ENCODE measurements at regions not wholly inside any gene's neighbourhood (a gene's known extent, or its start where the extent isn't known, plus 50 kb on each side); places are given as distances from the start of the nearest gene placed in this dataset.
"Not testable (repeated sequence)": the region's sequence is repeated elsewhere in the genome, so short reads cannot be mapped to it uniquely, and the experiment has no call there.

- no peaks in the 10 kb centered on the region for H3K27me3 ChIP-seq
- no peak for DNase-seq
- WGBS, 5 donors: 30 to 43% (median 33%) methylated on average over 2 of the region's 2 CpGs
- H3K27ac ChIP-seq: no peak overlapping the region
- intact Hi-C loops (cut with DNase I; ENCODE audit: low total_unique reads): no loop called here
- TF ChIP-seq POLR2A (IDR thresholded peaks at IDR 0.05) (no peak), EP300 (IDR thresholded peaks at IDR 0.05) (no peak), POLR2AphosphoS5 (IDR thresholded peaks at IDR 0.05) (no peak)
- TF ChIP-seq, protein P1, sequence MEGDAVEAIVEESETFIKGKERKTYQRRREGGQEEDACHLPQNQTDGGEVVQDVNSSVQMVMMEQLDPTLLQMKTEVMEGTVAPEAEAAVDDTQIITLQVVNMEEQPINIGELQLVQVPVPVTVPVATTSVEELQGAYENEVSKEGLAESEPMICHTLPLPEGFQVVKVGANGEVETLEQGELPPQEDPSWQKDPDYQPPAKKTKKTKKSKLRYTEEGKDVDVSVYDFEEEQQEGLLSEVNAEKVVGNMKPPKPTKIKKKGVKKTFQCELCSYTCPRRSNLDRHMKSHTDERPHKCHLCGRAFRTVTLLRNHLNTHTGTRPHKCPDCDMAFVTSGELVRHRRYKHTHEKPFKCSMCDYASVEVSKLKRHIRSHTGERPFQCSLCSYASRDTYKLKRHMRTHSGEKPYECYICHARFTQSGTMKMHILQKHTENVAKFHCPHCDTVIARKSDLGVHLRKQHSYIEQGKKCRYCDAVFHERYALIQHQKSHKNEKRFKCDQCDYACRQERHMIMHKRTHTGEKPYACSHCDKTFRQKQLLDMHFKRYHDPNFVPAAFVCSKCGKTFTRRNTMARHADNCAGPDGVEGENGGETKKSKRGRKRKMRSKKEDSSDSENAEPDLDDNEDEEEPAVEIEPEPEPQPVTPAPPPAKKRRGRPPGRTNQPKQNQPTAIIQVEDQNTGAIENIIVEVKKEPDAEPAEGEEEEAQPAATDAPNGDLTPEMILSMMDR (IDR thresholded peaks at IDR 0.05): no peak
- H3K9me3 ChIP-seq: peaks cover 0 to 5% (median 0%) of the 10 kb centered on the region in 4 donors
- H3K4me3 ChIP-seq: no peak overlapping the region
- H3K36me3 ChIP-seq: no peaks in the 10 kb centered on the region
- H3K4me1 ChIP-seq: no peaks in the 10 kb centered on the region
Observed at GRCh38 chr17:27038676-27039075, 255.2 kb upstream of the WSB1 start.

- H3K36me3 ChIP-seq; H3K9me3 ChIP-seq; H3K27me3 ChIP-seq; H3K4me1 ChIP-seq; H3K27ac ChIP-seq; intact Hi-C loops (cut with DNase I; ENCODE audit: low total_unique reads); DNase-seq; H3K4me3 ChIP-seq: not testable (repeated sequence)
- 77 to 82% (median 80%) methylated on average over 10 to 12 of the region's 12 CpGs for WGBS, 5 donors
Observed at GRCh38 chr17:27045039-27045438, 248.9 kb upstream of the WSB1 start.

DNA sequence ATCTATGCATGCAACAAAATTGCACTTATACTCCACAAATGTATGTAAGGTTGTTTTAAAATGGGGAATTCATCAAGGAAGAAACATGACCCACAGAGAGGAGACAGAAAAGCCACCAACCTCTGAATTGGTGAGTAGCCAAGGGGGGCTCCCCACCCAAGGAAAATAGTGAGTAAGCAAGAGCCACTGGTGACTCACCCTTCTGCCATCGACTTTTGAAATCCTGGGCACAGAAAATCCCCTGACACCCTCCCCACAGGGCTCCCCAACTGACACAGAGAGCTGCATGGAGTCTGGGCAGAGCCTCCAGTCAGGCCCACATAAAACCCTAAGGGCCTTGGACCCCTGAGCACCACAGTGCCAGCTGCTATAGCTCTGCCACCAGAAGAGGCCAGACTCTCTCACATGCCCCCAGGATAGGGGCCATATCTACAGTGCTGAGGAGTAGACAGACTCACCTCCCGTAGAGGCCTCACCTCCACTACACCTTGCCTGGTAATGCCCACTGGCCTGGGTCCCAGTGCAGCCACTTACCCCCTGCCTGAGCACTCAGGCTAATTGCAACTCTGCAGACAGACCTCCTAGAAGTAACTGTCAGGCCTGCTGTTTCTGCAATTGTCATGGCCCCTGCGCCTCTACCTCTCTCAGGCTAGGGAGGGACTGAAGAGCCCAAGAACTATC, 244.7 kb upstream of the WSB1 start:
- no peak for TF ChIP-seq POLR2A (IDR thresholded peaks at IDR 0.05)
- TF ChIP-seq, protein P1 (IDR thresholded peaks at IDR 0.05): no peak
- no peak for TF ChIP-seq POLR2AphosphoS5 (IDR thresholded peaks at IDR 0.05)
- TF ChIP-seq EP300 (IDR thresholded peaks at IDR 0.05): no peak
- Histone ChIP-seq H3K4me3 (no peak overlapping the region), H3K27ac (no peak overlapping the region), H3K27me3 (peaks cover 0 to 4% (median 0%) of the 10 kb centered on the region in 3 donors), H3K4me1 (no peaks in the 10 kb centered on the region), H3K9me3 (peaks cover 0 to 35% (median 13%) of the 10 kb centered on the region in 4 donors), H3K36me3 (no peaks in the 10 kb centered on the region)
- no peak for DNase-seq
- WGBS, 5 donors: 44 to 62% (median 53%) methylated on average over 2 to 3 of the region's 3 CpGs
- intact Hi-C loops (cut with DNase I; ENCODE audit: low total_unique reads): no loop called here

GRCh38 chr17:27065588-27065987, 228.3 kb upstream of the WSB1 start:
- no peak overlapping the region for H3K4me3 ChIP-seq
- H3K9me3 ChIP-seq: no peaks in the 10 kb centered on the region
- TF ChIP-seq POLR2AphosphoS5 (IDR thresholded peaks at IDR 0.05): no peak
- TF ChIP-seq POLR2A (IDR thresholded peaks at IDR 0.05): no peak
- no peak for TF ChIP-seq EP300 (IDR thresholded peaks at IDR 0.05)
- TF ChIP-seq, protein P1 (IDR thresholded peaks at IDR 0.05): no peak
- intact Hi-C loops (cut with DNase I; ENCODE audit: low total_unique reads): no loop called here
- no peaks in the 10 kb centered on the region for H3K36me3 ChIP-seq
- no peaks in the 10 kb centered on the region for H3K4me1 ChIP-seq
- H3K27ac ChIP-seq: no peak overlapping the region
- WGBS, 5 donors: 62 to 74% (median 71%) methylated on average over 4 of the region's 4 CpGs
- H3K27me3 ChIP-seq: peaks cover 0 to 4% (median 0%) of the 10 kb centered on the region in 3 donors
- DNase-seq: no peak

DNA sequence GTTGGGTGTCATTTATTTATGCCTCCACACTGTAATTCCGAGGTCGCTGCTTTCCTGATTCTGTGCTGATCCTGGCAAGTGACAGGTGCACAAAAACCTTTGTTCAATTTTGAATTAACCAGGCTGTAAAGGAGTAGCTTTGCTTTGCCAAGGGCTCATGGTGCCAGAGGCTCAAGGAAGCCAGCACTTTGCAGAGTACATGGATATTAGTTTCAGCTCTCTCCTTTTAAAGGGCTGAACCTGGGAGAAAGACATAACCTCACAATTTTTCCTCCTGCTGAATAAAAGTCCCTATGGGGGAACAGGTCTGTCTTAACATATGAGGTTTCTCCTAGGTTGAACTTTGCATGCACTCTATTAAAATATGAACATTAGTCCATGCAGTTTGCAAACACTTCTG, 227.6 kb upstream of the WSB1 start:
- Histone ChIP-seq H3K9me3 (no peaks in the 10 kb centered on the region), H3K4me3 (no peak overlapping the region), H3K27ac (no peak overlapping the region), H3K27me3 (peaks cover 0 to 4% (median 0%) of the 10 kb centered on the region in 3 donors), H3K36me3 (no peaks in the 10 kb centered on the region), H3K4me1 (no peaks in the 10 kb centered on the region)
- intact Hi-C loops (cut with DNase I; ENCODE audit: low total_unique reads): no loop called here
- WGBS, 5 donors: 37 to 55% (median 49%) methylated on average over 2 of the region's 2 CpGs
- no peak for TF ChIP-seq EP300 (IDR thresholded peaks at IDR 0.05)
- TF ChIP-seq, protein P1 (IDR thresholded peaks at IDR 0.05): no peak
- DNase-seq: no peak
